Glutamatergic neuron (in vitro differentiated cells): ENCODE measurements at regions not wholly inside any gene's neighbourhood (a gene's known extent, or its start where the extent isn't known, plus 50 kb on each side); places are given as distances from the start of the nearest gene placed in this dataset.
"Not testable (repeated sequence)": the region's sequence is repeated elsewhere in the genome, so short reads cannot be mapped to it uniquely, and the experiment has no call there.

Experiments
- DNase-seq: peaks from one replicate; pipeline ENCODE4 v3.0.0; 2022
- H3K27ac Mint-ChIP-seq: one replicate; pipeline ENCODE4 v1.8.0; 2020; ENCODE audit warnings: mild to moderate bottlenecking, mixed read lengths, inconsistent platforms; ENCODE audit not compliant: unreplicated experiment
- H3K27me3 Mint-ChIP-seq: one replicate; pipeline ENCODE4 v1.8.0; 2020; ENCODE audit warnings: mild to moderate bottlenecking, moderate library complexity, mixed read lengths, inconsistent platforms; ENCODE audit not compliant: unreplicated experiment
- H3K36me3 Mint-ChIP-seq: one replicate; pipeline ENCODE4 v1.8.0; 2020; ENCODE audit warnings: mild to moderate bottlenecking, mixed read lengths, inconsistent platforms; ENCODE audit not compliant: unreplicated experiment
- H3K4me1 Mint-ChIP-seq: one replicate; pipeline ENCODE4 v1.8.0; 2020; ENCODE audit warnings: mild to moderate bottlenecking, low read depth, mixed read lengths, inconsistent platforms; ENCODE audit not compliant: unreplicated experiment
- H3K4me3 Mint-ChIP-seq: one replicate; pipeline ENCODE4 v1.8.0; 2020; ENCODE audit warnings: mild to moderate bottlenecking, mixed read lengths, inconsistent platforms; ENCODE audit not compliant: unreplicated experiment
- H3K9me3 Mint-ChIP-seq: one replicate; pipeline ENCODE4 v1.8.0; 2020; ENCODE audit warnings: mild to moderate bottlenecking, moderate library complexity, mixed read lengths, inconsistent platforms; ENCODE audit not compliant: unreplicated experiment
- CTCF ChIP-seq: fragments of 200-600 bp; sonication (generic); IDR thresholded peaks from one replicate; pipeline ENCODE4 v1.5.0; 2021; ENCODE audit not compliant: partially characterized antibody, unreplicated experiment

- Mint-ChIP-seq H3K4me1 (peaks cover 12% of the 10 kb centered on the region), H3K27me3 (peaks cover 5% of the 10 kb centered on the region), H3K27ac (no peak overlapping the region), H3K4me3 (no peak overlapping the region), H3K36me3 (no peaks in the 10 kb centered on the region), H3K9me3 (no peaks in the 10 kb centered on the region)
- TF ChIP-seq CTCF, result no peak
- DNase-seq, result no peak
These were observed 410.7 kb downstream of the MIAT start for GRCh38 chr22:27068121-27068520.

- Mint-ChIP-seq H3K4me1 (peaks cover 7% of the 10 kb centered on the region), H3K4me3 (no peak overlapping the region), H3K36me3 (no peaks in the 10 kb centered on the region), H3K27ac (no peak overlapping the region), H3K27me3 (peaks cover 5% of the 10 kb centered on the region), H3K9me3 (no peaks in the 10 kb centered on the region)
- DNase-seq, result no peak
- no peak for TF ChIP-seq CTCF
These were observed 413.2 kb downstream of the MIAT start for GRCh38 chr22:27070594-27070993.

- Mint-ChIP-seq H3K27me3 (peaks cover 11% of the 10 kb centered on the region), H3K4me1 (peaks cover 5% of the 10 kb centered on the region), H3K36me3 (no peaks in the 10 kb centered on the region), H3K4me3 (no peak overlapping the region), H3K27ac (no peak overlapping the region), H3K9me3 (no peaks in the 10 kb centered on the region)
- TF ChIP-seq CTCF, result no peak
- no peak for DNase-seq
These were observed 416.4 kb downstream of the MIAT start for GRCh38 chr22:27073601-27074425.

- DNase-seq, result no peak
- TF ChIP-seq CTCF, result no peak
These were observed 417.8 kb downstream of the MIAT start for GRCh38 chr22:27075028-27075678.

GRCh38 chr22:27075891-27076290 lies 418.5 kb downstream of the MIAT start:
- peaks cover 11% of the 10 kb centered on the region for H3K27me3 Mint-ChIP-seq

More at GRCh38 chr22:27075028-27075678, 417.8 kb downstream of the MIAT start:
- Mint-ChIP-seq H3K27me3 (peaks cover 11% of the 10 kb centered on the region), H3K4me3 (no peak overlapping the region), H3K4me1 (peaks cover 5% of the 10 kb centered on the region), H3K9me3 (no peaks in the 10 kb centered on the region), H3K36me3 (no peaks in the 10 kb centered on the region), H3K27ac (no peak overlapping the region)

GRCh38 chr22:27078064-27078463 lies 420.7 kb downstream of the MIAT start:
- H3K27ac Mint-ChIP-seq, H3K4me1 Mint-ChIP-seq, H3K4me3 Mint-ChIP-seq, H3K9me3 Mint-ChIP-seq, H3K36me3 Mint-ChIP-seq, DNase-seq: not testable (repeated sequence)
- H3K27me3 Mint-ChIP-seq, result peaks cover 11% of the 10 kb centered on the region

More at GRCh38 chr22:27075891-27076290, 418.5 kb downstream of the MIAT start:
- Mint-ChIP-seq H3K9me3 (no peaks in the 10 kb centered on the region), H3K4me3 (no peak overlapping the region), H3K36me3 (no peaks in the 10 kb centered on the region), H3K27ac (no peak overlapping the region), H3K4me1 (peaks cover 5% of the 10 kb centered on the region)
- DNase-seq, result no peak
- TF ChIP-seq CTCF, result no peak
